Hepatocyte (in vitro differentiated cells): ENCODE measurements at regions not wholly inside any gene's neighbourhood (a gene's known extent, or its start where the extent isn't known, plus 50 kb on each side); places are given as distances from the start of the nearest gene placed in this dataset.

Source experiments
- EZH2 ChIP-seq: fragments of 200-600 bp; sonication (generic); IDR thresholded peaks from 2 replicates; pipeline ENCODE4 v1.6.1; 2016; ENCODE audit warnings: antibody characterized with exemption, mild to moderate bottlenecking, borderline replicate concordance
- EZH2phosphoT487 ChIP-seq: fragments of 200-600 bp; sonication (generic); IDR thresholded peaks from one replicate; pipeline ENCODE4 v1.6.1; 2018; ENCODE audit warnings: antibody characterized with exemption, mild to moderate bottlenecking, low read depth, moderate library complexity; ENCODE audit not compliant: unreplicated experiment, severe bottlenecking
- TF ChIP-seq, protein P1 (sequence below): fragments of 200-600 bp; sonication (generic); IDR thresholded peaks from 2 replicates; pipeline ENCODE4 v1.5.1; 2016; ENCODE audit warnings: antibody characterized with exemption, mild to moderate bottlenecking; ENCODE audit not compliant: poor library complexity

GRCh38 chr7:91685544-91685943, 195.0 kb downstream of the MTERF1 start:
- TF ChIP-seq, protein P1, sequence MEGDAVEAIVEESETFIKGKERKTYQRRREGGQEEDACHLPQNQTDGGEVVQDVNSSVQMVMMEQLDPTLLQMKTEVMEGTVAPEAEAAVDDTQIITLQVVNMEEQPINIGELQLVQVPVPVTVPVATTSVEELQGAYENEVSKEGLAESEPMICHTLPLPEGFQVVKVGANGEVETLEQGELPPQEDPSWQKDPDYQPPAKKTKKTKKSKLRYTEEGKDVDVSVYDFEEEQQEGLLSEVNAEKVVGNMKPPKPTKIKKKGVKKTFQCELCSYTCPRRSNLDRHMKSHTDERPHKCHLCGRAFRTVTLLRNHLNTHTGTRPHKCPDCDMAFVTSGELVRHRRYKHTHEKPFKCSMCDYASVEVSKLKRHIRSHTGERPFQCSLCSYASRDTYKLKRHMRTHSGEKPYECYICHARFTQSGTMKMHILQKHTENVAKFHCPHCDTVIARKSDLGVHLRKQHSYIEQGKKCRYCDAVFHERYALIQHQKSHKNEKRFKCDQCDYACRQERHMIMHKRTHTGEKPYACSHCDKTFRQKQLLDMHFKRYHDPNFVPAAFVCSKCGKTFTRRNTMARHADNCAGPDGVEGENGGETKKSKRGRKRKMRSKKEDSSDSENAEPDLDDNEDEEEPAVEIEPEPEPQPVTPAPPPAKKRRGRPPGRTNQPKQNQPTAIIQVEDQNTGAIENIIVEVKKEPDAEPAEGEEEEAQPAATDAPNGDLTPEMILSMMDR: no peak
- TF ChIP-seq EZH2phosphoT487 (no peak), EZH2 (no peak)
